Fibroblast of lung (primary cell): ENCODE measurements at regions not wholly inside any gene's neighbourhood (a gene's known extent, or its start where the extent isn't known, plus 50 kb on each side); places are given as distances from the start of the nearest gene placed in this dataset.

ENCODE experiments used
- EZH2 ChIP-seq: IDR thresholded peaks from 2 replicates; pipeline ENCODE4 v1.5.1; 2012; ENCODE audit warnings: low read length, control low read depth, mild to moderate bottlenecking; ENCODE audit errors: missing control alignments
- TF ChIP-seq, protein P1 (sequence below), 2 donors: IDR thresholded peaks in 1 of 2; conservative IDR thresholded peaks in 1 of 2; 1 replicate in 1 of 2; 2 replicates in 1 of 2; pipeline ENCODE4 v1.5.1; 2011 to 2012; ENCODE audit warnings: low read length in 2 of 2, control low read depth in 1 of 2, inconsistent platforms in 1 of 2, low read depth in 1 of 2, mild to moderate bottlenecking in 1 of 2

DNA sequence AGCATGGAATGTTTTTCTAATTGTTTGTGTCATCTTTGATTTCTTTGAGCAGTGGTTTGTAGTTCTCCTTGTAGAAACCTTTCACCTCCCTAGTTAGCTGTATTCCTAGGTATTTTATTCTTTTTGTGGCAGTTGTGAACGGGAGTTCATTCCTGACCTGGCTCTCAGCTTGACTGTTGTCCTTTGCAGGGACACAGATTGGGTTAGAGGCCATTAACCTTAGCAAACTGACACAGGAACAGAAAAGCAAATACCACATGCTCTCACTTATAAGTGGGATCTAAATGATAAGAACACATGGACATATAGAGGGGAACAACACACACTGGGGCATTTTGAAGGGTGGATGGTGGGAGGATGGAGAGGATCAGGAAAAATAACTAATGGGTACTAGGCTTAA lies 52.2 kb upstream of the RORA start:
- TF ChIP-seq, protein P1, sequence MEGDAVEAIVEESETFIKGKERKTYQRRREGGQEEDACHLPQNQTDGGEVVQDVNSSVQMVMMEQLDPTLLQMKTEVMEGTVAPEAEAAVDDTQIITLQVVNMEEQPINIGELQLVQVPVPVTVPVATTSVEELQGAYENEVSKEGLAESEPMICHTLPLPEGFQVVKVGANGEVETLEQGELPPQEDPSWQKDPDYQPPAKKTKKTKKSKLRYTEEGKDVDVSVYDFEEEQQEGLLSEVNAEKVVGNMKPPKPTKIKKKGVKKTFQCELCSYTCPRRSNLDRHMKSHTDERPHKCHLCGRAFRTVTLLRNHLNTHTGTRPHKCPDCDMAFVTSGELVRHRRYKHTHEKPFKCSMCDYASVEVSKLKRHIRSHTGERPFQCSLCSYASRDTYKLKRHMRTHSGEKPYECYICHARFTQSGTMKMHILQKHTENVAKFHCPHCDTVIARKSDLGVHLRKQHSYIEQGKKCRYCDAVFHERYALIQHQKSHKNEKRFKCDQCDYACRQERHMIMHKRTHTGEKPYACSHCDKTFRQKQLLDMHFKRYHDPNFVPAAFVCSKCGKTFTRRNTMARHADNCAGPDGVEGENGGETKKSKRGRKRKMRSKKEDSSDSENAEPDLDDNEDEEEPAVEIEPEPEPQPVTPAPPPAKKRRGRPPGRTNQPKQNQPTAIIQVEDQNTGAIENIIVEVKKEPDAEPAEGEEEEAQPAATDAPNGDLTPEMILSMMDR (conservative IDR thresholded peaks at IDR 0.05 in 1 of 2, IDR thresholded peaks at IDR 0.05 in 1 of 2; ENCODE audit: low read depth in 1 of 2, low read length in 2 of 2) = no peak
- no peak for TF ChIP-seq EZH2
